ENCODE measurements at regions not wholly inside any gene's neighbourhood (a gene's known extent, or its start where the extent isn't known, plus 50 kb on each side); places are given as distances from the start of the nearest gene placed in this dataset.

DNA sequence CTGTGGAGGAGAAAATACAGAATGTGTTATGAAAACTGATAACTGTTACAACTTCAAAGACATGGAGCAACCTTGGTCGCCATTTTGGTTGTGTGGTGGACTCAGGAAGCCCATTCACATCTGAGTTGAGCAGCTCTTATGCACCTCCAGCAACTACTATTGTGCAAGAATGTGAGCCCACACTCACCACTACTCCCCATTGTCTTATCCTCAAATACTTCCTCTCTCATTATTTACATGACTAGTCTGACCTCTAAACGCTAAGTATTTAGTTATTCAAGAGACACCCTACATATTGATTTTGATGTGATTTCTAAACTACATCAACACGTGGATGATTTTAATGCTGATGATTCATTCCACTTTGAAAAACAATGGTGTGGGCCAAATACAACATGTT, 516.6 kb upstream of the CLINT1 start:
- TF ChIP-seq, protein P1, sequence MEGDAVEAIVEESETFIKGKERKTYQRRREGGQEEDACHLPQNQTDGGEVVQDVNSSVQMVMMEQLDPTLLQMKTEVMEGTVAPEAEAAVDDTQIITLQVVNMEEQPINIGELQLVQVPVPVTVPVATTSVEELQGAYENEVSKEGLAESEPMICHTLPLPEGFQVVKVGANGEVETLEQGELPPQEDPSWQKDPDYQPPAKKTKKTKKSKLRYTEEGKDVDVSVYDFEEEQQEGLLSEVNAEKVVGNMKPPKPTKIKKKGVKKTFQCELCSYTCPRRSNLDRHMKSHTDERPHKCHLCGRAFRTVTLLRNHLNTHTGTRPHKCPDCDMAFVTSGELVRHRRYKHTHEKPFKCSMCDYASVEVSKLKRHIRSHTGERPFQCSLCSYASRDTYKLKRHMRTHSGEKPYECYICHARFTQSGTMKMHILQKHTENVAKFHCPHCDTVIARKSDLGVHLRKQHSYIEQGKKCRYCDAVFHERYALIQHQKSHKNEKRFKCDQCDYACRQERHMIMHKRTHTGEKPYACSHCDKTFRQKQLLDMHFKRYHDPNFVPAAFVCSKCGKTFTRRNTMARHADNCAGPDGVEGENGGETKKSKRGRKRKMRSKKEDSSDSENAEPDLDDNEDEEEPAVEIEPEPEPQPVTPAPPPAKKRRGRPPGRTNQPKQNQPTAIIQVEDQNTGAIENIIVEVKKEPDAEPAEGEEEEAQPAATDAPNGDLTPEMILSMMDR (IDR thresholded peaks at IDR 0.05), result no peak
- TF ChIP-seq POLR2A (IDR thresholded peaks at IDR 0.05), result no peak

Measured in Peyer's patch (tissue), 4 donors.